ENCODE measurements at regions not wholly inside any gene's neighbourhood (a gene's known extent, or its start where the extent isn't known, plus 50 kb on each side); places are given as distances from the start of the nearest gene placed in this dataset.

GRCh38 chr9:28868228-28868990 lies 1295.1 kb upstream of the C9orf72 start:
- DNase-seq: no peak

- no peak for DNase-seq
Observed at GRCh38 chr9:28882529-28882928, 1309.2 kb upstream of the C9orf72 start.

- no peak for DNase-seq
Observed at GRCh38 chr9:28883234-28883633, 1310.0 kb upstream of the C9orf72 start.

- DNase-seq: no peak
Observed at GRCh38 chr9:28887188-28887884, 1314.1 kb upstream of the C9orf72 start.

GRCh38 chr9:28888806-28889205 lies 1315.5 kb upstream of the C9orf72 start:
- DNase-seq: no peak

GRCh38 chr9:28892538-28892937 lies 1319.3 kb upstream of the C9orf72 start:
- no peak for DNase-seq

GRCh38 chr9:28899267-28899666 lies 1326.0 kb upstream of the C9orf72 start:
- DNase-seq: no peak

GRCh38 chr9:28899926-28900325 lies 1326.6 kb upstream of the C9orf72 start:
- DNase-seq: no peak

- no peak for DNase-seq
Observed at GRCh38 chr9:28900406-28900805, 1327.1 kb upstream of the C9orf72 start.

- no peak for DNase-seq
Observed at GRCh38 chr9:28909526-28909925, 1336.2 kb upstream of the C9orf72 start.

- DNase-seq: no peak
Observed at GRCh38 chr9:28912621-28913020, 1339.3 kb upstream of the C9orf72 start.

- DNase-seq: no peak
Observed at GRCh38 chr9:28915202-28915930, 1342.1 kb upstream of the C9orf72 start.

- no peak for DNase-seq
Observed at GRCh38 chr9:28916348-28916747, 1343.1 kb upstream of the C9orf72 start.

- DNase-seq: no peak
Observed at GRCh38 chr9:28921857-28922500, 1348.7 kb upstream of the C9orf72 start.

- DNase-seq: no peak
Observed at GRCh38 chr9:28922891-28923290, 1349.6 kb upstream of the C9orf72 start.

GRCh38 chr9:28923351-28923750 lies 1350.1 kb upstream of the C9orf72 start:
- DNase-seq: no peak

GRCh38 chr9:28925157-28925556 lies 1351.9 kb upstream of the C9orf72 start:
- no peak for DNase-seq

GRCh38 chr9:28926306-28926705 lies 1353.0 kb upstream of the C9orf72 start:
- DNase-seq: no peak

GRCh38 chr9:28927691-28928090 lies 1354.4 kb upstream of the C9orf72 start:
- DNase-seq: no peak

GRCh38 chr9:28929433-28929832 lies 1356.2 kb upstream of the C9orf72 start:
- no peak for DNase-seq

- no peak for DNase-seq
Observed at GRCh38 chr9:28930766-28931165, 1357.5 kb upstream of the C9orf72 start.

- DNase-seq: no peak
Observed at GRCh38 chr9:28934111-28934510, 1360.8 kb upstream of the C9orf72 start.

- no peak for DNase-seq
Observed at GRCh38 chr9:28938981-28939380, 1365.7 kb upstream of the C9orf72 start.
